ENCODE measurements at regions not wholly inside any gene's neighbourhood (a gene's known extent, or its start where the extent isn't known, plus 50 kb on each side); places are given as distances from the start of the nearest gene placed in this dataset.
A peak's percentile ranks its signal among the peaks of the same experiment; 100 is the strongest.
"Not testable (repeated sequence)": the region's sequence is repeated elsewhere in the genome, so short reads cannot be mapped to it uniquely, and the experiment has no call there.

DNA sequence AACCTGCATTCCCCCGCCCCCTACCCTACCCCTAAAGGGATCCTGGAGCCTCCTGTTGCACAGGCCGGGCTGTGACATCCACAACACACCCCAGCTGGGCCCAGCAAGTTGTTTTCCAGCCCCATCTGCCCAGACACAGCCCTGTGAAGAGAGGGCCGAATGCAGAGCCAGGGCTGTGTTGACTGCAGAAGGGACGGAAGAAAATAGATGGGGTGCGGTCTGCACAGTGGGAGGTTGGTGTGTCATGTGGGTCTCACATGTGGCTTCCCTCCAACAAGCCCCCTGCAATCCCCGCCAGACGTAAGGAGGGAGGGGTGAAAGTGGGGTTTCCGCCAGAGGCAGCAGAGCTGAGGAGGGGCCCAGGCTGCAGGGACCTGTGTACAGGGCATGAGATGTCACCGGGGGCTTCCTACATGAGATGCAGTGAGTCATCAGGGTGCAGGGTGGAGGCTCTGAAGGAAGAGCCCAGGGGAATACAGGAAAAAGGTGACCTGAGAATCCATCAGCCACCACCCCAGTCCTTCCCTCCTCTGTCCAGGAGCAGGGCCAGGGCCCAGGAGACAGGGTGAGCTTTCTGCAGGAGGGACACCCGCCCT is 60.2 kb upstream of the SULF2 start:
- DNase-seq (ENCODE audit: low read depth): not testable (repeated sequence)

DNA sequence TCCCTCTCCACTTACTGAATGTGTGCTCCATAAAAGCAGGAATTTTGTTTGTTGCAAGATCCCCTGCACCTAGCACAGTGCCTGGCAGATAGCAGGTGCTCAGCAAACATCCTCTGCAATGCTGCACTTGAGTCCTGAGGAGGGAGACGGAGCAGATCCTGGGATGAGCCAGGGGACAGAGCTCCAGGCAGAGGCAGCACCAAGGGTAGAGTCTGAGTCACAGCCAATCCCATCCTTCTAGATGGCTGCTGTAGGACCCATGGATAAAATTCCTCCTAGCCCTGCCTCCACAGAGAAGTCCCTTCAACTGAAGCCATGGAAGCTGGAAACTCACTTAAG is 59.3 kb upstream of the SULF2 start:
- DNase-seq (ENCODE audit: low read depth): peak; percentile 12

DNA sequence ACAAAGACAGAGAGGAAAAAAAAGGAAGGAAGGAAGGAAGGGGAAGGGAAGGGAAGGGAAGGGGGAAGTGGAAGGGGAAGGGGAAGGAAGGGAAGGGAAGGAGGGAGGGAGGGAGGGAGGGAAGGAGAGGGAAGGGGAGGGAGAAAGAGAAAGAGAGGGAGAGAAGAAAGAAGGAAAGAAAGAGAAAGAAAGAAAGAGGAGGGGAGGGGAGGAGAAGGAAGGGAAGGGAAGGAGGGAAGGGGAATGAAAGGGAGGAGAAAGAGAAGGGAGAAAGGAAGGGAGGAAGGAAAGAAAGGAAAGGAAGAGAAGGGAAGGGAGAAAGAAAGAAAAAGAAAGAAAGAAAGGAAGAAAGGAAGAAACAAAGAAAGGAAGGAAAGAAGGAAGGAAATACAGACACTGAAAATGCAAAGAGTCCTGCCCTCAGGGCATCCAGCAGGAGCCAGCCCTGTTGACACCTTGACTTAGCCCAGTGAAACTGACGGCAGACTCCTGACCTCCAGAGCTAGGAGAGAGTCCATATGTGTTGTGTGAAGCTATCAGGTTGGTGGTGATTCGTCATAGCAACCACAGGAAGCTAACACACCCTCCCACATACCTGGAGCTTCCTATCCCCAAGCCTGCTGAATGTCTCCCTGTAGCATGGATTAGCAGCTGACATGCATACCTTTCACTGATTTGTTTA is 58.7 kb upstream of the SULF2 start:
- DNase-seq (ENCODE audit: low read depth): peak; percentile 39

DNA sequence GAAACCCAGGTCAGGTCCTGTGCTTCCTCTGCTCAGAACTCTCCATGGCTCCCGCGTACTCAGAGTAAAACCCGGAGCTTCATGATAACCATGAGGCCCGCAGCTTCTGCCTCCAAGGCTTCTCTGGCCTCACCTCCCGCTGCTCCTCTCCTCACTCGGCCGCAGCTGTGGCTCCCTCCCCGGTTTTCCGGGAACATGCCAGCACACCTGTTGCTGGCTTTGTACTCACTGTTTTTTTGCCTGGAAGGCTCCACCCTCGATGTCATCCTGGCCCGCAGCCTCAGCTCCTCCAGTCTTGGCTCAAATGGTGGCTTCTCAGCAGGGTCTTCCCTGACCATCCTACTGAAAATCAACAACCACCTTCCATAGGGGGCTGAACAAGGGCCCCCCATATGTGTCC is 57.7 kb upstream of the SULF2 start:
- DNase-seq (ENCODE audit: low read depth): not testable (repeated sequence)

DNA sequence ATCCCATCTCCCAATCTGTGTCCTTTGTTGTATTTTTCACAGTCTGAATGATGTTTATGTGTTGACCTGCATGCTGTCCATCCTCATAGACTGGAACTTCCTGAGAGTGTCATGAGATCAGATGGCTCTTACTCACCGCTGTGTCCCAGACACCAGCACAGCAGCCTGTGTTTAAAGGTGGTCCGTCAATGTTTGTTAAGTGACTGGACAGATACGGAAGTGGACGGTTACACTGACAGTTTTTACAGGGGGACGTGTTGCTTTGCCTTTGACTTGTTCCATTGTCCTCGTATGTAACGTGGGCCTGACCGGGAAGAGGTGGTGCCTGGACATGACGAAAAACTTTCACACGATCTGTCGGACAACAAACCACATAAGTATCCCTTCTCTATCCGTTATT is 56.7 kb upstream of the SULF2 start:
- not testable (repeated sequence) for DNase-seq (ENCODE audit: low read depth)

DNA sequence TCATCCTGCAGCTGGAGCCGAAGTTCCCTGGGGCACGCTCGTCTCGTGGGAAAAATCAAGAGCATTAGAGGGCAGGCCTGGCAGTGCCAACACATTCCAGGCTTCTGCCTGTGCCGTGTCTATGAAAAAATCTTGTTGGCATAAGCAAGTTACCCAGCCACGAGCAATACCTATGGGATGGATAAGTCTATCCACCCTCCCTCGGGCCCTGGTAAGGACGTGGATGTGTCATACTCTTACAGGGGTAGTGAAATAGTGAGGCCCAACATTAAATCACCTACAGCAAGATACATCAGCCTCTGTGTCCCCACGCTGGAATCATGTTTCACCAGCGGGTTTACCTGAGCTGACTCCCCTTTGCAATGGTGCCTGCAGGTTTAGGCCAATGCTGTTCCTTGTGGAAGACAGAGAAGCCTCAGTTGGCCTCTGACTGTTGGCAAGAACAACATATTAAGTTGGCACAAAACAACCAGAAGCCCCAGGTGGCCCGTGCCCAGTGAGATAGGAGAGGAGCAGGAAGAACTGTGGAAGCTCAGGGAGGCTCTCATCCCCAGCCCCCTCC is 51.1 kb upstream of the SULF2 start:
- DNase-seq (ENCODE audit: low read depth): not testable (repeated sequence)
